ENCODE measurements at regions not wholly inside any gene's neighbourhood (a gene's known extent, or its start where the extent isn't known, plus 50 kb on each side); places are given as distances from the start of the nearest gene placed in this dataset.

DNA sequence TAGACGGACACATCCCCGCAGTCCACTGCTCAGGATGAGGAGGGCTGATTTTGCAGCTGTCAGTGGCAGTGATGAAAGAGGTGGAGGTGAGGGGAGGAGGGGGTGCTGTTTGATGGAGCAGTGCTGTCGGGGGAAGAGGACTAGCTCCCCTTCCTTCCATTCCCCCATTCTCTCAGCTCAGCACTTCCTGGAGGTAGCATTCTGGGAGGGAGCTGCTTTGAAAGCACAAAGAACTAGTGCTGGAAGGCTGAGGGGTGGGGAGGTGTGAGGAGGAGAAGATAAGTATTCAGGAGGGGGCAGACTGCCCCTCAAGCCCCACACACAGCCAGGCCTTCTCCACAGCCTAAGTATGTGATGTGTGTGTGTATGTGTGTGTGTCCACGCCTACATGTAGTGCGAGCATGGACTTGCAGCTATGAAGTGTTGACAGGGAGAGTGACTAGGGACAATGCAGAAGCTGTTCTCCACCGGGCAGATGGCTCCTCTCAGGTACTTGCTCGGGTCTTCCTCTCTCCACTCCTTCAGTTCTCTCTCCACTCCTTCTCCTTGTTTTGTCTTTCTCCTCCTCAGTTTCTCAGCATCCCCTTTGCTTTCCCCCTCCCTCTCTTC, 65.5 kb upstream of the HSPA9 start:
- H3K9me3 ChIP-seq (ENCODE audit: insufficient read depth, low read length) = no peaks in the 10 kb centered on the region
- H4K20me1 ChIP-seq (ENCODE audit: insufficient read depth, low read length) = no peaks in the 10 kb centered on the region
- H3K4me2 ChIP-seq (ENCODE audit: low read length) = no peak overlapping the region
- no peaks in the 10 kb centered on the region for H3K36me3 ChIP-seq (replicated peaks; ENCODE audit: low read depth, low read length)
- H3K27me3 ChIP-seq (ENCODE audit: low read depth, low read length) = no peaks in the 10 kb centered on the region
- peaks cover 2% of the 10 kb centered on the region; the same call in 1 of the 2 replicates for H3K4me1 ChIP-seq (ENCODE audit: low read length)
- TF ChIP-seq EZH2phosphoT487 (IDR thresholded peaks at IDR 0.05; ENCODE audit: low read depth) = no peak
- TF ChIP-seq, protein P1, sequence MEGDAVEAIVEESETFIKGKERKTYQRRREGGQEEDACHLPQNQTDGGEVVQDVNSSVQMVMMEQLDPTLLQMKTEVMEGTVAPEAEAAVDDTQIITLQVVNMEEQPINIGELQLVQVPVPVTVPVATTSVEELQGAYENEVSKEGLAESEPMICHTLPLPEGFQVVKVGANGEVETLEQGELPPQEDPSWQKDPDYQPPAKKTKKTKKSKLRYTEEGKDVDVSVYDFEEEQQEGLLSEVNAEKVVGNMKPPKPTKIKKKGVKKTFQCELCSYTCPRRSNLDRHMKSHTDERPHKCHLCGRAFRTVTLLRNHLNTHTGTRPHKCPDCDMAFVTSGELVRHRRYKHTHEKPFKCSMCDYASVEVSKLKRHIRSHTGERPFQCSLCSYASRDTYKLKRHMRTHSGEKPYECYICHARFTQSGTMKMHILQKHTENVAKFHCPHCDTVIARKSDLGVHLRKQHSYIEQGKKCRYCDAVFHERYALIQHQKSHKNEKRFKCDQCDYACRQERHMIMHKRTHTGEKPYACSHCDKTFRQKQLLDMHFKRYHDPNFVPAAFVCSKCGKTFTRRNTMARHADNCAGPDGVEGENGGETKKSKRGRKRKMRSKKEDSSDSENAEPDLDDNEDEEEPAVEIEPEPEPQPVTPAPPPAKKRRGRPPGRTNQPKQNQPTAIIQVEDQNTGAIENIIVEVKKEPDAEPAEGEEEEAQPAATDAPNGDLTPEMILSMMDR (IDR thresholded peaks at IDR 0.05; ENCODE audit: low read depth, low read length) = no peak
- no peak overlapping the region for H3K9ac ChIP-seq (ENCODE audit: low read length)
- no peak overlapping the region for H3K4me3 ChIP-seq (ENCODE audit: low read length)
- H2AFZ ChIP-seq (ENCODE audit: low read depth, low read length) = no peak overlapping the region
- H3K79me2 ChIP-seq (ENCODE audit: low read length) = no peaks in the 10 kb centered on the region
- no peak overlapping the region for H3K27ac ChIP-seq (ENCODE audit: low read length)

DNA sequence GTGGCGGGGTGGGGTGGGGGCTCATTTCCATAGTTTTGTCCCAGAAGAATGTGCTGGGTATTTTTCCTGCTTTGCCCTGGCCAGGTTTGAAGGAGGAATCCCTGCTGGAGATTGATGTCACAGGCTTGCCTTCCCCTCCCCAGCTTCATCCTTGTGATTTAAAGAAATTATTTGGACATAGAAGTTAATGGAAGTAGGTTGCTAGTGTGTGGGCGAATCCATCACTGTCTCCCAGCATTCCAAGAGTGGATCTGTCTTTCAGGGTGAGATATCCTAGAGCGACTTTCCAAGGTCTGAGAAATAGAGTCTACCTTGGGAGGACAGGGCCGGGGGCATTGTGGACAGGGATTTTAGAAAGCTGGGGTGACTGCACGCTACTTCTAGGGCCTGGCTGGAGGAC, 64.9 kb upstream of the HSPA9 start:
- Histone ChIP-seq H3K4me2 (ENCODE audit: low read length) (no peak overlapping the region), H3K9me3 (ENCODE audit: insufficient read depth, low read length) (no peaks in the 10 kb centered on the region), H3K36me3 (replicated peaks; ENCODE audit: low read depth, low read length) (no peaks in the 10 kb centered on the region), H3K79me2 (ENCODE audit: low read length) (no peaks in the 10 kb centered on the region), H3K4me1 (ENCODE audit: low read length) (peaks cover 2% of the 10 kb centered on the region; the same call in 1 of the 2 replicates), H3K27ac (ENCODE audit: low read length) (no peak overlapping the region), H2AFZ (ENCODE audit: low read depth, low read length) (no peak overlapping the region), H3K9ac (ENCODE audit: low read length) (no peak overlapping the region), H4K20me1 (ENCODE audit: insufficient read depth, low read length) (no peaks in the 10 kb centered on the region), H3K4me3 (ENCODE audit: low read length) (no peak overlapping the region), H3K27me3 (ENCODE audit: low read depth, low read length) (no peaks in the 10 kb centered on the region)
- TF ChIP-seq, protein P1 (IDR thresholded peaks at IDR 0.05; ENCODE audit: low read depth, low read length) = no peak
- TF ChIP-seq EZH2phosphoT487 (IDR thresholded peaks at IDR 0.05; ENCODE audit: low read depth) = no peak

DNA sequence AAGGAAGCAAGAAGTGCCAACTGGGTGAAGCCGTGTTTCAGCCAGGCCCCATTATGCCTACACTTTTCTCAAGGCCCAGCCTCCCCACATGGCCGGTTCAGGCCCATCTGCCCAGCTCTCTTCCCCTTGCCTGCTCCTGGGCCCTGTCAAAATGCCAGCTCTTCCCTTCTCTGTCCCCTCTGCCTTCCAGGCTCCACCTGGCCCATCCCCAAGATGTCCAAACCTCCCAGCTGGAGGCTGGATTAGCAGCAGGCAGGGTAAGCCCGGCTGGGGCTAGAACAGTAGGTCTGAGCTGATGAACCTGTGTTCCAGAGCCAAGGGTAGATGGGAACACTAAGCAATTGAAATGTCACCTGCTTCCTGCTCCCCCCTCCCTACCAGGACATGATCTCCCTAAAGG, 64.1 kb upstream of the HSPA9 start:
- Histone ChIP-seq H3K4me1 (ENCODE audit: low read length) (peaks cover 2% of the 10 kb centered on the region; the same call in 1 of the 2 replicates), H3K9ac (ENCODE audit: low read length) (no peak overlapping the region), H3K4me2 (ENCODE audit: low read length) (no peak overlapping the region), H3K27me3 (ENCODE audit: low read depth, low read length) (no peaks in the 10 kb centered on the region), H3K36me3 (replicated peaks; ENCODE audit: low read depth, low read length) (no peaks in the 10 kb centered on the region), H4K20me1 (ENCODE audit: insufficient read depth, low read length) (no peaks in the 10 kb centered on the region), H3K27ac (ENCODE audit: low read length) (no peak overlapping the region), H3K9me3 (ENCODE audit: insufficient read depth, low read length) (no peaks in the 10 kb centered on the region), H3K79me2 (ENCODE audit: low read length) (no peaks in the 10 kb centered on the region), H3K4me3 (ENCODE audit: low read length) (no peak overlapping the region), H2AFZ (ENCODE audit: low read depth, low read length) (no peak overlapping the region)
- TF ChIP-seq, protein P1 (IDR thresholded peaks at IDR 0.05; ENCODE audit: low read depth, low read length) = no peak
- no peak for TF ChIP-seq EZH2phosphoT487 (IDR thresholded peaks at IDR 0.05; ENCODE audit: low read depth)

DNA sequence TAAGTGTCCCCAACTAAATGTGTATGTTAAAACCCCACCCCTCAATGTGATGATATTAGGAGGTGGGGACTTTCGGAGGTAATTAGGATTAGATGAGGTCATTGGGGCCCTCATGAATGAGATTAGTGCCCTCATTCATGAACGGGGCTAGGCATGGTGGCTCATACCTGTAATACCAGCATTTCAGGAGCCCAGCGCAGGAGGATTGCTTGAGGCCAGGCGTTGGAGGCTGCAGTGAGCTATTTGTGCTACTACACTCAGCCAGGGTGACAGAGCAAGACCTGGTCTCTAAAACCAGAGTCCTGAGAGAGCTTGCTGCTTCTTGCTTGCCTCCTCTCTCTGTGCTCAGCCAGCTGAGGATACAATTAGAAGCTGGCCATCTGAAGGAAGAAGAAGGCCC, 62.1 kb upstream of the HSPA9 start:
- Histone ChIP-seq H3K4me3 (ENCODE audit: low read length) (no peak overlapping the region), H3K79me2 (ENCODE audit: low read length) (no peaks in the 10 kb centered on the region), H3K9me3 (ENCODE audit: insufficient read depth, low read length) (no peaks in the 10 kb centered on the region), H3K4me1 (ENCODE audit: low read length) (peaks cover 2% of the 10 kb centered on the region; the same call in 1 of the 2 replicates), H4K20me1 (ENCODE audit: insufficient read depth, low read length) (no peaks in the 10 kb centered on the region), H3K9ac (ENCODE audit: low read length) (no peak overlapping the region), H3K27ac (ENCODE audit: low read length) (no peak overlapping the region), H3K27me3 (ENCODE audit: low read depth, low read length) (no peaks in the 10 kb centered on the region), H3K36me3 (replicated peaks; ENCODE audit: low read depth, low read length) (no peaks in the 10 kb centered on the region), H2AFZ (ENCODE audit: low read depth, low read length) (no peak overlapping the region), H3K4me2 (ENCODE audit: low read length) (no peak overlapping the region)
- no peak for TF ChIP-seq EZH2phosphoT487 (IDR thresholded peaks at IDR 0.05; ENCODE audit: low read depth)
- TF ChIP-seq, protein P1 (IDR thresholded peaks at IDR 0.05; ENCODE audit: low read depth, low read length) = no peak

Data from OCI-LY3 (cell line).